HG02623 (cell line): ENCODE measurements at regions not wholly inside any gene's neighbourhood (a gene's known extent, or its start where the extent isn't known, plus 50 kb on each side); places are given as distances from the start of the nearest gene placed in this dataset.
A peak's percentile ranks its signal among the peaks of the same experiment; 100 is the strongest.
"Not testable (repeated sequence)": the region's sequence is repeated elsewhere in the genome, so short reads cannot be mapped to it uniquely, and the experiment has no call there.

Experiments used
- ATAC-seq: cut with Tn5 transposase; IDR thresholded peaks from one replicate; pipeline ENCODE4 v1.9.1; 2021; ENCODE audit warnings: moderate library complexity; ENCODE audit not compliant: unreplicated experiment

DNA sequence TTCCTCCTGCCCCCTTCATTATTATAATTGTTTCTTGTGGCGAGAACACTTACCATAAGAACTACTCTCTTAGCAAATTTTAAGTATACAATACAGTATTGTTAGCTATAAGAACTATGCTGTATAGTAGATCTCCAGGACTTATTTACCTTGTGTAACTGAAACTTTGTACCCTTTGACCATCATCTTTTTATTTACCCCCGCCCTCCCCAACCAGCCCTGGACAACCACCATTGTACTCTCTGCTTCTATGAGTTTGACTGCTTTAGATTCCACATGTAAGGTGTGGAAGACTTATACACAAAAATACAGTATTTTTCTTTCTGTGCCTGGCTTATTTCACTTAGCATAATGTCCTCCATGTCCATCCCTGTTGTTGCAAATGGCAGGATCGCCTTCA, 161.1 kb downstream of the PHF8 start:
- no peak for ATAC-seq

DNA sequence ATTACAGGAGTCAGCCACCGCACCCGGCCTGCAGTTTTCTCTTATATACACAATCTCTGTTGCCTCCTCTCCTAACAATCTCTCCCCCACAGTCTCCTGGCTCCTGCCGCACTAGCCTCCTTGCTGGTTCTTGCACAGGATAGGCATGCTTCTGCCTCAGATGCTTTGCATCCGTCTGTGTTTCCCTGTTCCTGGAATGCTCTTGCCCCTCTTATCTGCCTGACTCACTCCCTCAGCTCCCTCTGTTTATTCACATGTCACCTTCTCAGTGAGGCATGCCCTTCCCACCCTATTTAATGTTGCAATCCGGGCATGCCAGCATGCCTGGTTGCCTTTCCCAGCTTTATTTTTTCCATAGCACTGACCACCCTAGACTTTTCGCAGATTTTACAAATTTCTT, 161.9 kb downstream of the PHF8 start:
- ATAC-seq, result no peak

DNA sequence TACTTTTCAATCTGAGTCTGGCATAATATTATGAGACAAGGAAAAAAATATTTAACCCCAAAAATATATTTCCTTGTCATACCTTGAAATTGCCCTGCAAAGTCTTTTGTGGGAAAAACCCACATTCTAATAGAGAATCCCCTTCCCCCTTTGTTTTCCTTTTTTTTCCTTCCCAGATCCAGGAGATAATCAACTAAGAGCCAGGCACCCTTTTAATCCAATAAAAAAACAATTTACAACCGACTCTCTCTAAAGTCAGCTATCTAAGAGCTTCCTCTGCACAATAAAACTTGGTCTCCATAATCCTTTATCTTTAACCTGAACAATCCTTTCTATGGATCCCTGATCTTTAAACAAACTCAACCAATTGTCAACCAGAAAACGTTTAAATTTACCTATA, 163.5 kb downstream of the PHF8 start:
- not testable (repeated sequence) for ATAC-seq

DNA sequence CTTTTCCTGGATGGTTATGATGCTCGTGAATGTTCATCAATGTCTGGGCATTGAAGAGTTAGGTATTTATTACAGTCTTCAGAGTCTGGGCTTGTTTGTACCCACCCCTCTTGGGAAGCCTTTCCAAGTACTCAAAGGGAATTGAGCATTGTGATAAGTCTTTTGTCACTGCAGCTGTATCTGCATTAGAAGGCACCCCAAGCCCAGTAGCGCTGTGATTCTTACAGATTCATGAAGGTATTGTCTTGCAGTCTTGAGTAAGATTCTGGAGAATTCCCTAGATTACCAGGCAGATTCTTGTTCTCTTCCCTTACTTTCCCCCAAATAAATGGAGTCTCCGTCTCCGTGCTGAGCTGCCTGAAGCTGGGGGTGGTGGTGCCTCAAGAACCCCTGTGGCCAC, 173.4 kb upstream of the HUWE1 start:
- ATAC-seq, result no peak

DNA sequence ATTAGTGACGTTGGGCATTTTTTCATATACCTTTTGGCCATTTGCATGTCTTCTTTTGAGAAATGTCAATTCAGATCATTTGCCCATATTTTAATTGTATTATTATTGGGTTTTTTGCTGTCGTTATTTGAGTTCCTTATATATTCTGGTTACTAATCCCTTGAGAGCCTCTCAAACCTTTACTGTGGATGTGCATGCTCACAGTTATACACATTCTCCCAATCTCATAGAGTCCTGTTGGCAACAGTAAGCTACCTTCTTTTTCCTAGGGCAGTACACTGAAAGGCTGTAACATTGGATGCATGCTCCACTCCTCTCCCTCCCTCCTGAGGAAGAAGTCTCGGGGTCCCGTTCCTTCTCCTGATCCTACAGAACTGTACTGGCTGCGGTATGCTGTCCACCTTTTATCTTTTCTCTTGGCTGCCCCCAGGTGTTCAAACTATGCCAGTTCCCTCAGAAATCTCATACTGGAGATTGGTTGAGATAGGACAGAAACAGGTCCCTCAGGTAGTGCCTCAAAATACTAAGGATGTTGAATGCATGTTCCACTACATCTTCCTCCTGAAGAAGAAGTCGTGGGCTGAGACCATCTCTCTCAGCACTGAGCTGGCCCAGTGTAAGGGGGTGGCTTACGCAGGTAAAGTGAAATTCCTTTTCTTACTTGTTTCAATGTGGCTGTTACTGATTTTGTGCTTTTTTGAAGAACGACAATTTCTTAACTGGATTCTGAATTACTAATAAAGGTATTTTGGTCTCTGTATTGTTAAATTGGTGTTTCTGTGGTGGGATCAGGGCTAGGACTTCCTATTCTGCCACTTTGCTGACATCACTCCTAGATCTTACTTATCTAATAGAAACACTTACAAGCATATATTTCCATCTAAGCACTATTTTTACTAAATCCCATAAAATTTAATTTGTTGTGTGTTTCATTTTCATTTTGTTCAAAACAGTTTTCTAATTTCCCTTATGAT, 145.4 kb upstream of the HUWE1 start:
- peak; percentile 75 for ATAC-seq

DNA sequence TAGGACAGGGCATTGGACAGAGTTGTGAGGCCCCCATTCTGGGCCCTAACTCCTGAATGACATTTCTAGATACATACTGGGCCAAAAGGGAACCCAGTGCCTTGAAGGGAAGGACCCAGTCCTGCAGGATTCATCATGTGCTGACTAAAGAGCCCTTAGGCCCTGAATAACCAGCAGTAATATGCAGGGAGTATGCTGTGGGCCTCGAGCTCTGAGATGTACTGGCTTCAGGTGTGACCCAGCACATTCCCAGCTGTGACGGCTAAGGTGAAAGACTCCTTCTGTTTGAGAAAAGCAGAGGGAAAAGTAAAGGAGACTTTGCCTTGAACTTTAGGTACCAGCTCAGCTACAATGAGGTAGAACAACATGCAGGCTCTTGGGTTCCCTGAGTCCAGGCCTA, 138.2 kb upstream of the HUWE1 start:
- no peak for ATAC-seq

DNA sequence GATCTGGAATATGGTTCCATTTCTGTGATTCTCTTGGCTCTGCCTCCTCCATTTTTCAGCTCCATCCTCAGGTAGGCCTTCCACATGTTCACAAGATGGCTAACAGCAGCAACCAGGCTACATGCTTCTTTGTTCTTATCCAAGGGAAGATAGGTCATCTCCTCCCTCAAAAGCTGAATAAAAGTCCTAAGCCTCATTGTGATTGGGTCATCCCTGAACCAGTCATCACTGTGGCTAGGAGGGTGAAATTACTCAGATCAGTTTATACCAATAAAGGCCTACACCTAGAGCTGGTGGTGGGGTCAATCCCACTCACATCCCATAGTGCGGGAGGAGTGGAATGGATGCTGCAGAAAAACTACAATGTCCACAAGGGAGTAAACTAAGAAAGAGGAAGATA, 131.6 kb upstream of the HUWE1 start:
- not testable (repeated sequence) for ATAC-seq

DNA sequence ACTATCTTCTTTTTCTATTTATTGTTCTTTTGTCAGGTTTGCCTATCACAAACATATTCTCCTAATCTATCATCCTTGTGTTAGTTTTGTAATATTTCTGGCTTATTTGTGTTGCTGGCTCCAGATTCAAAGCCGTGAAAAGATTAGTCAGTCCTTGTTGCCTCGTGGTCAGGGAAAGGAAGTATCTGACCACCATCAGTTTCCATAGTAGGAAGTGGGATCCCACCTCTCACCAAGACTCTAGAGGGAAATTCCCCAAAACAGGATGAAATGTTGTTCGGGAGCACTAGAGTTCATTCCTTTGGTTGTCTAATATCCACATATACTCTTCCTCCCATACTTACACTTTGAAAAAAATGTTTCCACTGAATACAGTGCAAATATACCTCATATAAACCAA, 131.0 kb upstream of the HUWE1 start:
- no peak for ATAC-seq

DNA sequence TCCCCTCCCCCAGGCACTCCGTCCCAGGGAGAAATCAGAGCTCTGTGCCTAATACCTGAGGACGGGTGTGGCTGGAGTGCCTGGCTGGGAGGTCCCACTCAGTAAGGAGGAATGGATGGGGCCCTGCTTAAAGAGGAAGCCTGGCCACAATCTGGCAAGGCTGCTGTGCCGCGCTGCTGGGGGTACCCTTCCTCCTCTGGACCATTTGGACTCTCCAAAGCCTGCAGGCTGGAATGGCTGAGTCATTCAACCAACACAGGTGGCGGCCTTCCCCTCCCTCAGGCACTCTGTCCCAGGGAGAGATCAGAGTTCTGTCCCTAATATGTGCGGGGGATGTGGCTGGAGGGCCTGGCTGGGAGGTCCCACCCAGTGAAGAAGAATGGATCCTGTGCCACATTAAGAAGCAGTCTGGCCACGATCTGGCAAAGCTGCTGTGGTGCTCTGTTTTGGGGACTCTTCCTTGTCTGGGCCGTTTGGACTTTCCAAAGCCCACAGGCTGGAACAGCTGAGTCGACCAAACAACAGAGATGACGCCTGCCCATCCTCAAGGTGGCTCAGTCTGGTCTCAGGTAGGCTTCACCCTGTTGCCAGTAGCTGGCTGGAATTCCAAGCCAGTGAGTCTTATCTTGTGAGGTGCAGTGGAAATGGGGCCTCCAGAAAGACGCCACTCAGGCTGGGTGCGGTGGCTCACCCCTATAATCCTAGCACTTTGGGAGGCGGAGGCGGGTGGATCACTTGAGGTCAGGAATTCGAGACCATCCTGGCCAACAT, 127.3 kb upstream of the HUWE1 start:
- no peak for ATAC-seq

DNA sequence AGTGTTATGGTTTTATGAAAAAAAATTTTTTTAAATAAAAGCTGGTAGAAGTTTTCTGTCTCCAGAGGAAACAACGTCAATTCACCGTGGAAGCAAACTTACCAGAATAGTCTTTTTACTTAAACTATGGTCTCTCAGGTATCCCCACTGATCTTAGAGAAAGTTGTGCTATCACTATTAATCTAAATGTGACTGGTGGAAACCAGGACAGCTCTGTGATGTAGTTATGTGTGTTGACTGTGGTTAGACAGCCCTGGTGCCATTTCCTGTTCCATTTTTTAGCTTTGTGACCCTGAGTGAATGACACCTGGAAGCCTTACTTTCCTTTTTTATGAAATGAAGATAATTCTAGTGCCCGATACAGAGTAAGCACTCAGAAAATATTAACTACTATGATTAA, 111.8 kb upstream of the HUWE1 start:
- no peak for ATAC-seq

DNA sequence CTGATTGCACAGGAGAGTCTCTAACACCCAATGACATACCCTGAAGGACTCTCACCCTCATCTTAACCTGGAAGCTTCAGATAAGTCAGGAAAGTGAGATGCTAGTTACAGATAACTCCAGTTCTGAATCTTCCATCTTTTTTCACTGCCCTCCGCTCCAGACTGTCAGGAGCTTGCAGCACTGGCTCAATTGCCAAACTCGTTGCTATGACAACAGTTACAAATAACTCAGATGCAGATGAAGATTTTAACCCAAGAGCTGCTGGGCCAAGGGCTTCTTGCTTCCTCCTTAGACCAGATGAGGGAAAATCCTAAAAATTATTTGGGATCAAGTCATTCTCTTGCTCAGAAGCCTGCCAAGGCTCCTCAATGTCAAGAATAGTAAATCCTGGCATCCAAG, 109.1 kb upstream of the HUWE1 start:
- no peak for ATAC-seq

DNA sequence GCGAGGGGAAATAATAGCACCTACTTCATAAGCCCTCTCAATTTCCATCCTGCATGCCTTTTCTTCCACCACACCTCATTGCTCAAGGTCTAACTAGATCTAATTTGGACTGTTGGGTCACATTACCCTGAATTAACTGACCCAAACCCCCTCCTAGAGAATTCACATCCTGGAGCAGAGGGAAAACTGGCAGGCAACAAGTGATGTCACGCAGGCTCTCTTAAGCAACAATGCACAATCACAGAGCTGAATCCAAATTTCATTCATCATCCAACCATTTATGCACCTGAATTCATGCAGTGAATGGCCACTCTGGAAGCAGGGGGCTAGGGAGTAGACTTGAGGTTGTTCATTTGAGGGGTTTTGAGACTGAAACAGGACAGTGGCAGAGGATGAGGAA, 107.7 kb upstream of the HUWE1 start:
- no peak for ATAC-seq

DNA sequence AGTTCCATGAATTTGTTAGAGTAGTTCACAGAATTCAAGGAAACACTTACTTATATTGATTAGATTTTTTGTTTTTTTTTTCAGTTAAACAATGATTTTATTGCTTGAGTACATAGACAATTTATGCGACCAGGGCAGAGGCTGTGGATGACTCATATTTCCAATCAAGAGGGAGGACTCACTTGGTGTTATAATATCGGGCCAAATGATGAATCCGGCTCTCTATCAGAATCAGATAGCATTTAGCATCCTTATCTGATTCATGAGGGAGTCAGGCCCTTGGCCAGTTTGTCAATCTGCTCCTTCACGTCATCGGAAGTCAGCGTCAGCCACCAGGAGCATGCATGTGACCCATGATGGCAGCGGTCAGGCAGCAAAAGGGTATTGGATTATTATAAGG, 82.3 kb upstream of the HUWE1 start:
- no peak for ATAC-seq

DNA sequence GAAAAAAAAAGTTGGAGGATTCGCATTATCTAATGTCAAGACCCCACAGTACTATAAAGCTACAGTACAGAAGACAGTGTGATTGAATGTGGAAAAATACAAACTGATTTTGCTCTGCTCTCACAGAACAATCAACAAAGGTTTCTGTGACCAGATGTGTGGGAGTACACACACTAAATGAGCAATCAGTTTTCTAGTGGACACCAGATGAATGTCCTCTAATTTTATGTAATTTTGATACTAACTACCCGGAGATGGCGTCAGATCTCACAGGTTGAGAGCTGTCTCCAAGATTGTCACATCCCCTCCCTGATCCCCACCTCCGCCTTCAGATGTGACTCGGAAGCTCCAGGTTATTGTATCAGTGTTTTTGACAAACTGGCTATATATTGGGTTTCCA, 81.9 kb upstream of the HUWE1 start:
- ATAC-seq, result no peak

DNA sequence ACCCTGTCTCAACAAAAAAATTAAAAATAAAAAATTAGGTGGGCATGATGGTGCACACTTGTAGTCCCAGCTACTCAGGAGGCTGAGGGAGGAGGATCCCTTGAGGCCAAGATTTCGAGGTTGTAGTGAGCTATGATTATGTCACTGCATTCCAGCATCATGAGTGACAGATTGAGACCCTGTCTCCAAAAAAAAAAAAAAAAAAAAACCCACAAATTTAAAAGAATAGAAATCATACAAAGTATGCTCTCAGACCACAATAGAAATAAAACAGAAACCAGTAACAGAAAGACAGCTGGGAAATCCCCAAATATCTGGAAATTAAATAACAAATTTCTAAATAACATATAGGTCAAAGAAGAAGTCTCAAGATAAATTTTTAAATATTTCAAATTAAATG, 81.0 kb upstream of the HUWE1 start:
- no peak for ATAC-seq

DNA sequence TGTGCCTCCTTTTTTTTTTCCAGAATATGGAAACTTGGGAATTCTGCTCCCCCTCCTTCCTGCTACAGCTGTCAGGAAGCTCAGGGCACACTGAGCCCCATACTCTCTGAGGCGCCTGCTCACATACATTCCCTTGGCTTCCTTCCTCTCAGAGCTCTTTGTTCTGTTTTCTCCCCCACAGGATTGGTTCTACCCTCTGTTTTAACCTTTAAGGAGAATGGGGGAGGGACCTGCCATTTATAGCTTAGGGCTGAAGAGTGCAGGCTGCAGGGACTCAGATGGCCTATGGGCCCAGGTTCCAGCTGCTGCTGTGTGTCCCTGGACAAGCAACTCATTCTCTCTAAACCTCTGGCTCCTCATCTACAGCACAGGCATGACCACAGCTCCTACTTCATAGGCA, 70.7 kb upstream of the HUWE1 start:
- not testable (repeated sequence) for ATAC-seq

DNA sequence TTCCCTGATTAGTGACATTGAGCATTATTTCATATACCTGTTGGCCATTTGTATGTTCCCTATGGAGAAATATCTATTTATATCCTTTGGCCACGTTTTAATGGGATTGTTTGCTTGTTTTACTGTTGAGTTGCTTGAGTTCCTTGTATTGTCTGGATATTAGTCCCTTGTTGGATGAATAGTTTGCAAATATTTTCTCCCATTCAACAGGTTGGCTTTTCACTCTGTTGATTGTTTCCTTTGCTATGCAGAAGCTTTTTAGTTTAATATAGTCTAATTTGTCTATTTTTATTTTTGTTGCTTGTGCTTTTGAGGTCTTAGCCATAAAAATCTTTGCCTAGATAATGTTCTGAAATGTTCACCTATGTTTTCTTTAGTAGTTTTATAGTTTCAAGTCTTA, 60.2 kb upstream of the HUWE1 start:
- ATAC-seq, result no peak

DNA sequence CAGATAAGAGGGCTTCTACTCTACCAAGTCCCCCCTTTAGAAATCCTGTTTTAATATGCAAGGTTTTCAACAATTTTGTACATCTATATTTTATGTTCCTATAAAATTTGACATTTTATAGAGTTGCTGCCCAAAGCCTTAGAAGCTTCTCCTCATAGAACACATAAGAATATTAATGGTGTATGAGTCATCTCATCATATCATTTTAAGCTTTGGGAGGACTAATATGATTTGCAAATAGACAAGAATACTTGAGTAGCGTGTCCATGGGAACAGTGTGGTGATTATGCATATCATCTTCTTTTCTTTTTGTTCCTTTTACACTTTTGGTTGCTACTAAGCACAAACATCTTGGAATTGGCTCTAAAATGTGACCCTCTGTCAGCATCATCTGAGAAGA, 56.7 kb upstream of the HUWE1 start:
- no peak for ATAC-seq

DNA sequence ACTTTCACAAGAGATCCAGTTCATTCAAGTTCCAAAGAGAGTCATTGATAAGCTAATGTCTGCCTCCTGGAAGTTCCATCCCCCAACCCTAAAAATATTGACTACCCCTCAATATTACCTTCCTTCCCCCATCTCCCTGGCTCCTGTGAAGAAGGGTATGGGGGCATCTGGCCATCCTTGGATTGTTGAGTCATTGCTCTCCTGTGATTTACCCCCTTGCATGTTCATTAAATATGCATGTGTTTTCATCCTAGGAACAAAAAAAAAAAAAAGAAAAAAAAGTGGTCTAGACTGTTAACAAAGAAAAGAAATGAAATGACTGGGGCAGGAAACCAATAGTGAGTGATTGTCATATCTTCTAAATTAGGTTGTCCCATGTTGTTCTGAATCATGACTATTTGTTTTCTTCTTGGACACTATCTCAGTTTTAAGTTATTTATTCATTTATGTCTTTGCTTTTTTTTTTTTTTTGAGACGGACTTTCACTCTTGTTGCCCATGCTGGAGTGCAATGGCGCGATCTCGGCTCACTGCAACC, 51.9 kb upstream of the HUWE1 start:
- no peak for ATAC-seq
